Body of pancreas (tissue), 4 donors: ENCODE measurements at regions not wholly inside any gene's neighbourhood (a gene's known extent, or its start where the extent isn't known, plus 50 kb on each side); places are given as distances from the start of the nearest gene placed in this dataset.

ENCODE experiments used
- CTCF ChIP-seq, 7 experiments: fragments of 450-650 bp in 4 of 7; fragments of 200-600 bp in 3 of 7; sonication (generic) in 3 of 7; IDR thresholded peaks; one replicate each; pipeline ENCODE4 v1.5.1; 2016 to 2019; ENCODE audit warnings: antibody characterized with exemption in 7 of 7
- POLR2A ChIP-seq, 3 donors: fragments of 450-650 bp; IDR thresholded peaks; one replicate each; pipeline ENCODE4 v1.6.1; 2016; ENCODE audit warnings: antibody characterized with exemption in 3 of 3, mild to moderate bottlenecking in 2 of 3

GRCh38 chr15:85956532-85957275 is 123.0 kb upstream of the AGBL1 start:
- TF ChIP-seq CTCF (IDR thresholded peaks at IDR 0.05) (no peak), POLR2A (IDR thresholded peaks at IDR 0.05) (no peak)
